Suprapubic skin (tissue), 4 donors: ENCODE measurements at regions not wholly inside any gene's neighbourhood (a gene's known extent, or its start where the extent isn't known, plus 50 kb on each side); places are given as distances from the start of the nearest gene placed in this dataset.

ENCODE experiments used
- DNase-seq, 2 donors: peaks; one replicate each; pipeline ENCODE4 v3.0.0-alpha.2; 2019; ENCODE audit warnings: low spot score in 2 of 2
- H3K27ac ChIP-seq: fragments of 200-600 bp; sonication (generic); one replicate; pipeline ENCODE4 v1.5.1; 2019
- H3K27me3 ChIP-seq: fragments of 200-600 bp; sonication (generic); one replicate; pipeline ENCODE4 v1.5.1; 2019
- H3K36me3 ChIP-seq: fragments of 200-600 bp; sonication (generic); one replicate; pipeline ENCODE4 v1.5.1; 2019
- H3K4me1 ChIP-seq: fragments of 200-600 bp; sonication (generic); one replicate; pipeline ENCODE4 v1.5.1; 2019
- H3K4me3 ChIP-seq: fragments of 200-600 bp; sonication (generic); one replicate; pipeline ENCODE4 v1.5.1; 2019; ENCODE audit warnings: mild to moderate bottlenecking
- H3K9me3 ChIP-seq: fragments of 200-600 bp; sonication (generic); one replicate; pipeline ENCODE4 v1.5.1; 2019
- EP300 ChIP-seq: sonication (generic); formaldehyde crosslinking; IDR thresholded peaks from one replicate; pipeline ENCODE4 v1.6.1; 2017; ENCODE audit warnings: antibody characterized with exemption
- POLR2A ChIP-seq, 2 donors: fragments of 450-650 bp; IDR thresholded peaks; one replicate each; pipeline ENCODE4 v1.6.1; 2017; ENCODE audit warnings: antibody characterized with exemption in 2 of 2, mild to moderate bottlenecking in 2 of 2, moderate library complexity in 2 of 2
- POLR2AphosphoS5 ChIP-seq, 3 donors: sonication (generic); formaldehyde crosslinking; IDR thresholded peaks; one replicate each; pipeline ENCODE4 v1.6.1; 2017; ENCODE audit warnings: antibody characterized with exemption in 3 of 3
- WGBS: methylation state at CpG from one replicate; pipeline ENCODE4 v1.1.5; 2018; 5-methylcytosine and 5-hydroxymethylcytosine counted together
- TF ChIP-seq, protein P1 (sequence below), 2 donors: fragments of 200-600 bp in 1 of 2; fragments of 450-650 bp in 1 of 2; sonication (generic) in 1 of 2; IDR thresholded peaks; one replicate each; pipeline ENCODE4 v1.5.1; 2016 to 2019; ENCODE audit warnings: antibody characterized with exemption in 2 of 2, mild to moderate bottlenecking in 1 of 2, moderate library complexity in 1 of 2

DNA sequence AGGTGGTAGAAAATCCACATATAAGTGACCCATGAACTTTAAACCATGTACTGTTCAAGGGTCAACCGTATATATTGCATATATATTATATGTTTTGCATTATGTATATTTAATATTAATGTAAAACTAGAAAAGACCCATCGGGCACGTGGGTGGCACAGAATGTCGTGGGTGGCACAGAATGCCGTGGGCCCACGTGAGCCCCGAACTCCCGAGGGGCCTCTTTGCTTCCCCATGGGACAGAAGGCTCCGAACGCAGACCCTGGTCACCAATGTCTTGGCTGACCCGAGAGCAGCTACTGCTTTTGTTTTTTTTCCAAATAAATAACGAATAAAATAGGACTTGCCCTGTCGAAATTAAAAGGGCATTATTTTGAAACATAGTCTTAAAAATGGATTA is 415.4 kb downstream of the BRD1 start:
- H3K9me3 ChIP-seq: no peaks in the 10 kb centered on the region
- DNase-seq: peak in 1 of 2 donors; percentile 9
- H3K4me1 ChIP-seq: no peaks in the 10 kb centered on the region
- no peak overlapping the region for H3K27ac ChIP-seq
- 90% methylated on average over 13 of the region's 13 CpGs for WGBS
- no peak overlapping the region for H3K4me3 ChIP-seq
- peaks cover 13% of the 10 kb centered on the region for H3K27me3 ChIP-seq
- no peaks in the 10 kb centered on the region for H3K36me3 ChIP-seq
- no peak for TF ChIP-seq EP300
- no peak for TF ChIP-seq POLR2A (IDR thresholded peaks at IDR 0.05)
- no peak for TF ChIP-seq POLR2AphosphoS5 (IDR thresholded peaks at IDR 0.05)
- TF ChIP-seq, protein P1, sequence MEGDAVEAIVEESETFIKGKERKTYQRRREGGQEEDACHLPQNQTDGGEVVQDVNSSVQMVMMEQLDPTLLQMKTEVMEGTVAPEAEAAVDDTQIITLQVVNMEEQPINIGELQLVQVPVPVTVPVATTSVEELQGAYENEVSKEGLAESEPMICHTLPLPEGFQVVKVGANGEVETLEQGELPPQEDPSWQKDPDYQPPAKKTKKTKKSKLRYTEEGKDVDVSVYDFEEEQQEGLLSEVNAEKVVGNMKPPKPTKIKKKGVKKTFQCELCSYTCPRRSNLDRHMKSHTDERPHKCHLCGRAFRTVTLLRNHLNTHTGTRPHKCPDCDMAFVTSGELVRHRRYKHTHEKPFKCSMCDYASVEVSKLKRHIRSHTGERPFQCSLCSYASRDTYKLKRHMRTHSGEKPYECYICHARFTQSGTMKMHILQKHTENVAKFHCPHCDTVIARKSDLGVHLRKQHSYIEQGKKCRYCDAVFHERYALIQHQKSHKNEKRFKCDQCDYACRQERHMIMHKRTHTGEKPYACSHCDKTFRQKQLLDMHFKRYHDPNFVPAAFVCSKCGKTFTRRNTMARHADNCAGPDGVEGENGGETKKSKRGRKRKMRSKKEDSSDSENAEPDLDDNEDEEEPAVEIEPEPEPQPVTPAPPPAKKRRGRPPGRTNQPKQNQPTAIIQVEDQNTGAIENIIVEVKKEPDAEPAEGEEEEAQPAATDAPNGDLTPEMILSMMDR (IDR thresholded peaks at IDR 0.05): no peak

DNA sequence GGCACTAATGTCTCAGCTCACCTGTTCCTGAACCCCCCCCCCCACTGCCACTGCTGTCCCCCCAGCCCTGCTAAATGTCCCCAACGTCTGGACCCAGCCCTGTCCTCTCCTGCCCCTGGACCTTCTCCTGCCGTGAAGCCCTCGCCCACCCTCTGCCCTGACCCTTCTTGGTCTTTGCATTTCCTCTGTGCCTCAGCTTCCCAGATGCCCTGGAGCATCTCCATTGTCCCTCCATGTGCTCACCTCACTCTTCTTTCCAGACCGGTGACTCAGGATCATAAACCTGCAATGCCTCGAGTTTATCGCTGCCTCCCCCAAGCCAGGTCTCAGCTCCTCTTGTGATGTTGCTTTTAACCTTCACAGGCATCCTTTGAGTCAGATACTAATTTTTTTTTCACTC is 416.4 kb downstream of the BRD1 start:
- WGBS: 59% methylated on average over 6 of the region's 6 CpGs
- Histone ChIP-seq H3K27me3 (peaks cover 17% of the 10 kb centered on the region), H3K4me3 (no peak overlapping the region), H3K4me1 (no peaks in the 10 kb centered on the region), H3K9me3 (no peaks in the 10 kb centered on the region), H3K27ac (no peak overlapping the region), H3K36me3 (no peaks in the 10 kb centered on the region)
- DNase-seq: peak in 1 of 2 donors; percentile 19
- no peak for TF ChIP-seq POLR2A (IDR thresholded peaks at IDR 0.05)
- TF ChIP-seq EP300: no peak
- TF ChIP-seq, protein P1 (IDR thresholded peaks at IDR 0.05): no peak
- TF ChIP-seq POLR2AphosphoS5 (IDR thresholded peaks at IDR 0.05): no peak

DNA sequence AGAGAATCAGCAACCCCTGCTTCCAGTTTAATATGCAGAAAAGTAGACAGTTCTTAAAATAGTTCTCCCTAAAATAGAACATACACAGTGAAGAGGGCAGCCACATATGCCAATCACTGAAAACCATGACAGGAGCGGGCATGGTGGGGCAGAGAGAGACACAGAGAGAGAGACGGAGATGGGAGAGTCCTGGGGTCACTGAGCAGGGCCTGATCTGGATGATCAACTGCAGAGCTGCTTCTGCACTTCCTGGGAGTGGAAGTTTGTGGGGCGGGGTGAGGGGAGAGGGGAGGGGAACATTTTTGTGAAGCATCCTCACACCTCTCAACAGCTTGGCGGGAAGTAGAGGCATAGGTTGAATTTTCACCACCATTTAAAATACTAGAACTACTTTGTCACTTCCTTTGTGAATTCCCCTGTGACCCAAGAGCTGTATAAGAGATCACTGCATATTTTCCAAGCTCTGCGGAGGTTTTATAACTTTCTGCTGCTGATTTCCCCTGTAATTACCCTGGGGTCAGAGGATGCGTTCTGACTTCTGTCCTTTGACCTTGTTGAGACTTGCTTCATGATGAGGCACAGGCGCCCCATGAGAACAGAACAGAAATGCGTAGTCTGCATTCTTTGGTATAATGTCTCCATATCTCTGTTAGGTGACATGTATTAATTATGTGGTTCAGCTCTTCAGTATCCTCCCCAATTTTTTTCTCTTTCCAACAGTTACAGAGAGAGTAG is 419.4 kb downstream of the BRD1 start:
- WGBS: 39% methylated on average over 8 of the region's 8 CpGs

DNA sequence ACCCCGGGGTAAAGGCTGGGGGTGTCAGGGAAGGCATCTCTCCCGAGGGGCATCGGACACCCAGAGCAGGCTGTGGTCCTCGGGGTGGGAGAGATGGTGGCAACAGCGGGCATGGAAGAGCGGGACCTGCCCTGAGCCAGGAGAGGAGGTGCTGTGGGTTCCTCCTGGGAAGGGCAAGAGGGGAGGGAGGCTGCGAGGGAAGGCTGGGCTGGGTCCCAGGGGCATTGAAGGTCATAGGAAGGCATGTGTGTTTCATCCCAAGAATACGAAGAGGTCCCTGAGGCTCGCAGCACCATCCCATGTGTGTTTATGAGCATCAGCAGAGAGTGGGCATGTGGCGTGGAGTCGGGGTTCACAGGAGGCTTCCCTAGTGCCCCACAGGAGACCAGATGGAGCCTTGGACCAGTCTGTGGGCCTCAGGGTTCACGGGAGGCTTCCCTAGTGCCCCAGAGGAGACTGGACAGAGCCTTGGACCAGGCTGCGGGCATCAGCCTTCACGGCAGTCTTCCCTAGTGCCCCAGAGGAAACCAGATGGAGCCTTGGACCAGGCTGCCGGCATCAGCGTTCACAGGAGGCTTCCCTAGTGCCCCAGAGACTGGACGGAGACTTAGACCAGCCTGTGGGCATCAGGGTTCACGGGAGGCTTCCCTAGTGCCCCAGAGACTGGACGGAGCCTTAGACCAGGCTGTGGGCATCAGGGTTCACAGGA is 420.6 kb downstream of the BRD1 start:
- TF ChIP-seq EP300 (no peak), POLR2A (IDR thresholded peaks at IDR 0.05) (no peak), POLR2AphosphoS5 (IDR thresholded peaks at IDR 0.05) (no peak)
- TF ChIP-seq, protein P1 (IDR thresholded peaks at IDR 0.05): no peak
- H3K27me3 ChIP-seq: peaks cover 16% of the 10 kb centered on the region
- 85% methylated on average over 19 of the region's 19 CpGs for WGBS
- DNase-seq: peak in 1 of 2 donors; percentile 46
- no peak overlapping the region for H3K27ac ChIP-seq
- H3K9me3 ChIP-seq: no peaks in the 10 kb centered on the region
- H3K4me1 ChIP-seq: no peaks in the 10 kb centered on the region
- H3K36me3 ChIP-seq: no peaks in the 10 kb centered on the region
- no peak overlapping the region for H3K4me3 ChIP-seq

More for the DNA sequence above, 419.4 kb downstream of the BRD1 start:
- H3K9me3 ChIP-seq: no peaks in the 10 kb centered on the region
- no peak overlapping the region for H3K4me3 ChIP-seq
- no peak overlapping the region for H3K27ac ChIP-seq
- no peaks in the 10 kb centered on the region for H3K4me1 ChIP-seq
- peaks cover 19% of the 10 kb centered on the region for H3K27me3 ChIP-seq
- no peak for TF ChIP-seq POLR2AphosphoS5 (IDR thresholded peaks at IDR 0.05)
- TF ChIP-seq, protein P1 (IDR thresholded peaks at IDR 0.05): no peak
- no peak for TF ChIP-seq POLR2A (IDR thresholded peaks at IDR 0.05)
- TF ChIP-seq EP300: no peak
- no peaks in the 10 kb centered on the region for H3K36me3 ChIP-seq
- DNase-seq: peak in 1 of 2 donors; percentile 13

DNA sequence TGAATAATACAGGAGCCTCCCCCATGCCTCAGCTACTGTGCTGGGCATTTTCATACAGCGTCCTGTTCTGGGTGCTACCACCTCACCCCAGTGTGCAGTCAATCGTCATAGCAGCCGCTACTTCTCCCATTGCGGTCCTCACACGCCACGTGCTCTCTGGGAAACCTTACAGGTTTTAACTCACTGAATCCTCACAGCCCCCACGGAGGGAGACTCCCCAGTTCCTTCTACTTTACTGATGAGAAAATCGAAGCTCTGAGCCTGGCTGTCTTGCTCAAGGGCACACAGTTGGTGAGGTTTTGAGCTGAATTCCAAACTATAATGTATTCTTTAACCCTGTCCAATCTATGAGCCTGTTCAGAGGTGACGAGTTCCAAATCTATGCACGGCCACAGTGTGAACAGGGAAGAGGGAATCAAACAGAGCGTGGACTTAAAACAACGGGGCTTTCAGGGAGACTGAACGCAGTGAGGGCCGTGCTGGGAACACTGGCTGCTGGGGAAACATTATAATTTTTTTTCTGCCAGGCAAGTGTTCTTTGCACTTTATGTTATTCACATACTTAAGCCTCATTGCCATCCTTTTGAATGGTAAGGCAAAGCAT is 421.5 kb downstream of the BRD1 start:
- no peaks in the 10 kb centered on the region for H3K4me1 ChIP-seq
- no peaks in the 10 kb centered on the region for H3K36me3 ChIP-seq
- H3K27me3 ChIP-seq: peaks cover 23% of the 10 kb centered on the region
- no peak overlapping the region for H3K4me3 ChIP-seq
- TF ChIP-seq EP300: no peak
- no peak for TF ChIP-seq POLR2A (IDR thresholded peaks at IDR 0.05)
- TF ChIP-seq, protein P1 (IDR thresholded peaks at IDR 0.05): no peak
- no peak for TF ChIP-seq POLR2AphosphoS5 (IDR thresholded peaks at IDR 0.05)
- WGBS: 63% methylated on average over 14 of the region's 14 CpGs
- DNase-seq: peak in 1 of 2 donors; percentile 24
- H3K27ac ChIP-seq: no peak overlapping the region
- H3K9me3 ChIP-seq: no peaks in the 10 kb centered on the region
